Neural progenitor cell (in vitro differentiated cells): ENCODE measurements at regions not wholly inside any gene's neighbourhood (a gene's known extent, or its start where the extent isn't known, plus 50 kb on each side); places are given as distances from the start of the nearest gene placed in this dataset.

Experiments
- EZH2 ChIP-seq: fragments of 200-600 bp; sonication (generic); IDR thresholded peaks from 2 replicates; pipeline ENCODE4 v1.6.1; 2017; ENCODE audit warnings: antibody characterized with exemption, mild to moderate bottlenecking, moderate library complexity
- EZH2phosphoT487 ChIP-seq: fragments of 200-600 bp; sonication (generic); IDR thresholded peaks from 2 replicates; pipeline ENCODE4 v1.6.1; 2017; ENCODE audit warnings: antibody characterized with exemption
- TF ChIP-seq, protein P1 (sequence below): fragments of 200-600 bp; sonication (generic); IDR thresholded peaks from 2 replicates; pipeline ENCODE4 v1.5.1; 2017; ENCODE audit warnings: antibody characterized with exemption, mild to moderate bottlenecking

DNA sequence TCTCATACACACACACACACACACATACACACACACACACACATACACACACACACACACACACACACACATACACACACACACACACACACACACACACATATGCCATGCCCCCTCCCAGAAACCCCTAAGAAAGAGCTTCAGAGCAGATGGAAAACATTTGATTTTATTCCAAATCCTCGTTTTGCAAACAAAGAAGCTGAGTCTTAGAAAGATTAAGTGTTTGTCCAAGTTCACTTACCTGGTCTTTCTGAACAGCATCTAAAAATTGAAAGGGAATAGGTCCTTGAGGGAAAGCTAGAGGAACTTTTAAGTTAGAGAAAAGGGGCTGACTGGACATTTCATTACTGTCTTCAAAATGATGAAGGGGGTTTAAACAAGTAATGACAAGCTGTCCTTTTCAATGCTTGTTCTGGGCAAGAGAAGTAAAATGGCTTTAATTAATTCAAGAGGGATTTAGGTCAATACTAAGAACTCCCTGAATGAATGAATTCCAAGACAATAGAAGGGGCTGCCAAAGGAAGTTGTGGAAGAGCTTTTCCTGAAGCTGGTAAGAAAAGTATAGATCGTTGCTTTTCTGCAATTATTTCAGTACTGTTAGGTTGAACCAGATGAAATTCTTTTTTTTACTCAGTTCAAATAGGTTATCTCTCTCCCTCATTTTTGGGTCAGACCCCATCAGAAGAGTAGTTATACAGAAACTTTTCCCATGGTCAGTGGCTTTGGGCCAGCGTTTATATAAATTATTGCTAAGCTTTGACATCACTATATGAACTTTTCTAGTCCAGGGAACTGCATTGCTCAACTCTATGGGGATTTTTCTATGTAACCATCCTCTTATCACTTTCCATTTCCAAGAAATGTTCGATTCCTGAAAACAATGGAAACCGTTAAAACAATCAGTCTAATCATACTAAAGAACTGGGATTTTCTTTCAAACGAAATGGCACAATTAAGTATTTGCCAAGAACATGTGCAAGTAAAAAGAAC is 261.4 kb downstream of the MTERF1 start:
- TF ChIP-seq, protein P1, sequence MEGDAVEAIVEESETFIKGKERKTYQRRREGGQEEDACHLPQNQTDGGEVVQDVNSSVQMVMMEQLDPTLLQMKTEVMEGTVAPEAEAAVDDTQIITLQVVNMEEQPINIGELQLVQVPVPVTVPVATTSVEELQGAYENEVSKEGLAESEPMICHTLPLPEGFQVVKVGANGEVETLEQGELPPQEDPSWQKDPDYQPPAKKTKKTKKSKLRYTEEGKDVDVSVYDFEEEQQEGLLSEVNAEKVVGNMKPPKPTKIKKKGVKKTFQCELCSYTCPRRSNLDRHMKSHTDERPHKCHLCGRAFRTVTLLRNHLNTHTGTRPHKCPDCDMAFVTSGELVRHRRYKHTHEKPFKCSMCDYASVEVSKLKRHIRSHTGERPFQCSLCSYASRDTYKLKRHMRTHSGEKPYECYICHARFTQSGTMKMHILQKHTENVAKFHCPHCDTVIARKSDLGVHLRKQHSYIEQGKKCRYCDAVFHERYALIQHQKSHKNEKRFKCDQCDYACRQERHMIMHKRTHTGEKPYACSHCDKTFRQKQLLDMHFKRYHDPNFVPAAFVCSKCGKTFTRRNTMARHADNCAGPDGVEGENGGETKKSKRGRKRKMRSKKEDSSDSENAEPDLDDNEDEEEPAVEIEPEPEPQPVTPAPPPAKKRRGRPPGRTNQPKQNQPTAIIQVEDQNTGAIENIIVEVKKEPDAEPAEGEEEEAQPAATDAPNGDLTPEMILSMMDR = no peak
- TF ChIP-seq EZH2 (no peak), EZH2phosphoT487 (peak; percentile 53)
